Endothelial cell of umbilical vein (primary cell): ENCODE measurements at regions not wholly inside any gene's neighbourhood (a gene's known extent, or its start where the extent isn't known, plus 50 kb on each side); places are given as distances from the start of the nearest gene placed in this dataset.

Experiments used
- BruUV-seq: library from RNA; stranded (reverse); fragments of 400-500 nt; replicated peaks from 2 replicates; lab custom pipeline; 2021; lab: Mats Ljungman, UMichigan
- CTCF ChIA-PET: fragments of 300-600, 350-600 bp; sonication (Branson Sonifier 250); formaldehyde crosslinking; loops from one replicate; lab custom pipeline; 2021; ENCODE audit warnings: antibody characterized with exemption, inconsistent platforms; lab: Charles Lee
- POLR2A ChIA-PET: fragments of 300-600, 350-600 bp; sonication (Branson Sonifier 250); formaldehyde crosslinking; loops from one replicate; lab custom pipeline; 2021; ENCODE audit warnings: antibody characterized with exemption, inconsistent platforms; lab: Charles Lee
- DNase-seq: peaks from one replicate; pipeline ENCODE4 v3.0.0-alpha.2; 2011; ENCODE audit warnings: low read depth, low spot score
- FAIRE-seq: peaks from 2 replicates; lab custom pipeline; 2011; peaks lifted over from hg19 to GRCh38; lab: Jason Lieb, UNC
- H2AFZ ChIP-seq: 2 replicates; pipeline ENCODE4 v1.6.0; 2012; ENCODE audit warnings: low read depth, low read length, control low read depth, inconsistent platforms
- H3K27ac ChIP-seq: 2 replicates; pipeline ENCODE4 v1.5.1; 2011; ENCODE audit warnings: low read depth, mild to moderate bottlenecking, control low read depth, low read length, moderate library complexity; ENCODE audit not compliant: insufficient read depth
- H3K27me3 ChIP-seq, 2 experiments: 2 replicates each; pipeline versions ENCODE4 v1.6.0 to v1.6.1; 2011; ENCODE audit warnings: low read length in 2 of 2, mixed read lengths in 1 of 2; ENCODE audit not compliant: control insufficient read depth in 2 of 2, insufficient read depth in 2 of 2
- H3K36me3 ChIP-seq, 2 experiments: 2 replicates in 1 of 2; 3 replicates in 1 of 2; pipeline ENCODE4 v1.5.1; 2011; ENCODE audit warnings: low read length in 2 of 2, mild to moderate bottlenecking in 1 of 2, moderate library complexity in 1 of 2; ENCODE audit not compliant: control insufficient read depth in 2 of 2, insufficient read depth in 2 of 2; ENCODE audit errors: extremely low read depth in 1 of 2
- H3K4me1 ChIP-seq: 3 replicates; pipeline ENCODE4 v1.5.1; 2011; ENCODE audit warnings: mild to moderate bottlenecking, low read length; ENCODE audit not compliant: control insufficient read depth, insufficient read depth; ENCODE audit errors: extremely low read depth
- H3K4me2 ChIP-seq: 2 replicates; pipeline ENCODE4 v1.6.1; 2011; ENCODE audit warnings: low read length, control low read depth, mixed read lengths; ENCODE audit not compliant: insufficient read depth
- H3K4me3 ChIP-seq, 3 experiments: fragments of 200-600 bp in 1 of 3; sonication (generic), shearing (Covaris generic) in 1 of 3; replicated peaks in 1 of 3; 2 replicates each; pipeline ENCODE4 v1.5.1; 2011 to 2016; ENCODE audit warnings: control low read depth in 3 of 3, low read length in 3 of 3, mild to moderate bottlenecking in 2 of 3, inconsistent platforms in 1 of 3, low read depth in 1 of 3, moderate library complexity in 1 of 3; ENCODE audit not compliant: insufficient read depth in 1 of 3
- H3K79me2 ChIP-seq: 2 replicates; pipeline ENCODE4 v1.6.0; 2012; ENCODE audit warnings: low read length, inconsistent platforms; ENCODE audit not compliant: control insufficient read depth, insufficient read depth
- H3K9ac ChIP-seq: replicated peaks from 2 replicates; pipeline ENCODE3; 2011; ENCODE audit warnings: low read length, control low read depth; ENCODE audit not compliant: insufficient read depth; ENCODE audit errors: extremely low read depth
- H3K9me1 ChIP-seq: replicated peaks from 3 replicates; pipeline ENCODE4 v1.6.0; 2011; ENCODE audit warnings: mild to moderate bottlenecking, low read length; ENCODE audit not compliant: control insufficient read depth, insufficient read depth; ENCODE audit errors: extremely low read depth
- H3K9me3 ChIP-seq: replicated peaks from 2 replicates; pipeline ENCODE4 v1.5.1; 2012; ENCODE audit warnings: low read length, inconsistent platforms; ENCODE audit not compliant: control insufficient read depth, insufficient read depth
- H4K20me1 ChIP-seq: replicated peaks from 2 replicates; pipeline ENCODE3; 2011; ENCODE audit warnings: mild to moderate bottlenecking, low read length; ENCODE audit not compliant: control insufficient read depth, insufficient read depth; ENCODE audit errors: extremely low read depth
- CTCF ChIP-seq, 2 donors: IDR thresholded peaks; 1 replicate in 1 of 2; 2 replicates in 1 of 2; pipeline ENCODE4 v1.5.1; 2011; ENCODE audit warnings: low read length in 2 of 2, mild to moderate bottlenecking in 2 of 2, moderate library complexity in 2 of 2, control low read depth in 1 of 2, inconsistent platforms in 1 of 2, low read depth in 1 of 2; ENCODE audit not compliant: insufficient read depth in 1 of 2; ENCODE audit errors: extremely low read depth in 1 of 2
- EZH2 ChIP-seq: IDR thresholded peaks from 2 replicates; pipeline ENCODE4 v1.6.1; 2012; ENCODE audit warnings: borderline replicate concordance, low read depth, mild to moderate bottlenecking, moderate library complexity, low read length, inconsistent platforms; ENCODE audit not compliant: severe bottlenecking
- FOS ChIP-seq: IDR thresholded peaks from 2 replicates; pipeline ENCODE4 v1.6.1; 2011; ENCODE audit warnings: mild to moderate bottlenecking, low read length, moderate library complexity, borderline replicate concordance; ENCODE audit not compliant: insufficient read depth
- GATA2 ChIP-seq: IDR thresholded peaks from 2 replicates; pipeline ENCODE4 v1.7.0; 2011; ENCODE audit warnings: low read depth, mild to moderate bottlenecking, moderate library complexity, mixed read lengths, low read length; ENCODE audit not compliant: insufficient read length, insufficient read depth
- JUN ChIP-seq: IDR thresholded peaks from 2 replicates; pipeline ENCODE4 v1.6.1; 2011; ENCODE audit warnings: borderline replicate concordance, low read depth; ENCODE audit not compliant: insufficient read length, insufficient read depth
- MAX ChIP-seq: IDR thresholded peaks from 2 replicates; pipeline ENCODE4 v1.6.1; 2011; ENCODE audit not compliant: insufficient read depth, insufficient read length
- MYC ChIP-seq: IDR thresholded peaks from one replicate; pipeline ENCODE4 v1.6.1; 2011; ENCODE audit warnings: mild to moderate bottlenecking, low read depth, low read length
- POLR2A ChIP-seq: IDR thresholded peaks from 2 replicates; pipeline ENCODE4 v1.6.1; 2012; ENCODE audit warnings: low read depth, mild to moderate bottlenecking, control low read depth, low read length
- POLR2AphosphoS5 ChIP-seq: IDR thresholded peaks from 2 replicates; pipeline ENCODE4 v1.6.1; 2012; ENCODE audit warnings: low read depth, mild to moderate bottlenecking, control low read depth, low read length, moderate library complexity; ENCODE audit not compliant: insufficient read depth
- dilution Hi-C: fragments of 300-500 bp; cut with MboI; formaldehyde crosslinking; loops from one replicate; pipeline ENCODE4 v1.15.0; 2019; ENCODE audit warnings: low sequenced_read_pairs; ENCODE audit not compliant: extremely low pct_ligation_motif_present
- intact Hi-C: fragments of 100-400 bp; cut with micrococcal nuclease; formaldehyde crosslinking; loops from one replicate; pipeline ENCODE4 v1.10.0; 2022

- no peak overlapping the region for H3K9ac ChIP-seq
- POLR2A ChIA-PET = no interaction called here
- no TSS peak for BruUV-seq
- no peak overlapping the region for H3K27ac ChIP-seq
- no peak overlapping the region for H3K4me2 ChIP-seq
- no peaks in the 10 kb centered on the region for H3K27me3 ChIP-seq
- dilution Hi-C loops (no loop called here), intact Hi-C loops (no loop called here)
- no peaks in the 10 kb centered on the region for H3K79me2 ChIP-seq
- H4K20me1 ChIP-seq = no peaks in the 10 kb centered on the region
- H2AFZ ChIP-seq = no peak overlapping the region
- no peaks in the 10 kb centered on the region for H3K36me3 ChIP-seq
- CTCF ChIA-PET = no interaction called here
- no peaks in the 10 kb centered on the region for H3K9me3 ChIP-seq
- no peaks in the 10 kb centered on the region for H3K4me1 ChIP-seq
- no peaks in the 10 kb centered on the region for H3K9me1 ChIP-seq
- H3K4me3 ChIP-seq = no peak overlapping the region
- TF ChIP-seq MAX = no peak
- no peak for TF ChIP-seq JUN
- no peak for TF ChIP-seq CTCF (IDR thresholded peaks at IDR 0.05; ENCODE audit: extremely low read depth in 1 of 2, insufficient read depth in 1 of 2, low read depth in 1 of 2, low read length in 2 of 2)
- no peak for TF ChIP-seq MYC
- TF ChIP-seq GATA2 = no peak
- no peak for TF ChIP-seq EZH2
- no peak for TF ChIP-seq POLR2AphosphoS5
- TF ChIP-seq POLR2A = no peak
- TF ChIP-seq FOS = no peak
- no peak for DNase-seq
- FAIRE-seq = no peak
Measured at GRCh38 chr1:177425199-177425598, 254.4 kb downstream of the BRINP2 start.
